Erythroblast (primary cell): ENCODE measurements at regions not wholly inside any gene's neighbourhood (a gene's known extent, or its start where the extent isn't known, plus 50 kb on each side); places are given as distances from the start of the nearest gene placed in this dataset.

ENCODE experiments used
- GATA1 ChIP-seq: IDR thresholded peaks from 2 replicates; pipeline ENCODE4 v1.6.1; 2011; ENCODE audit warnings: low read depth, mild to moderate bottlenecking, control low read depth, low read length, moderate library complexity
- POLR2A ChIP-seq: IDR thresholded peaks from 2 replicates; pipeline ENCODE4 v1.6.1; 2011; ENCODE audit warnings: mild to moderate bottlenecking, low read length

DNA sequence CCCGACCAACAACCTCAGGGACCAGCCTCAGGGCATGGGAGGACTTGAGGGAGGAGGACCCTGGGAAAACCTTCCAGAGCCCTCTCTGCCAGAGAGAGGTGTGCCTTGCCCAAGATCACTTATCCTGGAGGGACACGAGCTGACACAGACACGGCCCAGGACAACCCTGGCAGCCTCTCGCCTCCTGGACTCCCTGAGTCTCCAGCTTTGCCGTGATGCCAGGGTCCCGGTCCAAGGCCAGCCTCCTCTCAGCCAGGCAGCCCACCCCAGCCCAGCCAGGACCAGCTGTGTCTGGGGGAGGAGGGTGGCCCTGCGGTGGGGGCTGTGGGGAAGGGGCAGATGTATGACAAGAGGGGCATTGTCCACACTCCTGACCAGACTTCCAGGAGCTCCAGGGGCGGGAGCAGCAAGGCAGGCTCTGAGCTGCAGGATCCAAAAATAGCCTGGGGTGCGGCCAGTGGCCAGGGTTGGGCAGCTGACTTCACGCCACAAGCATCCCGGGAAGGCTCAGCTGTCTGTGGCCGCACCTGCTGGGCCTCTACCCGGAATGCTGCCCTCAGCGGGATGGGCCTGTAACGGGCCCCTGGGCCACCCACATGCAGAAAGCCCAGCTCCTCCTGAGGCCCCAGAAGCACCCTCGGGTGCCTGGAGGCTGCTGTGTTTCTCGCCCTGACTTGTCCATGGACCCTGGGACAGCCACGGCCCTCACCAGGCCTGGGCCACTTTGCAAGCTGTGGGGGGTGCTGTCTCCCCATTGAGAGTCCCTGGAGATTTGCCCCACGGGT lies 65.5 kb upstream of the GPC1 start:
- no peak for TF ChIP-seq POLR2A
- TF ChIP-seq GATA1, result no peak
